SJCRH30 (cell line): ENCODE measurements at regions not wholly inside any gene's neighbourhood (a gene's known extent, or its start where the extent isn't known, plus 50 kb on each side); places are given as distances from the start of the nearest gene placed in this dataset.
"Not testable (repeated sequence)": the region's sequence is repeated elsewhere in the genome, so short reads cannot be mapped to it uniquely, and the experiment has no call there.

Experiments
- DNase-seq, 2 experiments: peaks; one replicate each; pipeline ENCODE4 v3.0.0-alpha.2; 2015 to 2020
- H3K27ac ChIP-seq: fragments of 250-450 bp; sonication (Bioruptor Pico); 2 replicates; pipeline ENCODE4 v1.5.1; 2020; ENCODE audit warnings: mild to moderate bottlenecking, moderate library complexity
- H3K27me3 ChIP-seq: fragments of 250-450 bp; sonication (Bioruptor Pico); 2 replicates; pipeline ENCODE4 v1.5.1; 2020; ENCODE audit warnings: mild to moderate bottlenecking, moderate library complexity
- H3K36me3 ChIP-seq: fragments of 250-450 bp; sonication (Bioruptor Pico); 2 replicates; pipeline ENCODE4 v1.5.1; 2020; ENCODE audit warnings: mild to moderate bottlenecking, moderate library complexity
- H3K4me1 ChIP-seq: fragments of 250-450 bp; sonication (Bioruptor Pico); 2 replicates; pipeline ENCODE4 v1.5.1; 2020; ENCODE audit warnings: mild to moderate bottlenecking, moderate library complexity
- H3K4me3 ChIP-seq: fragments of 250-450 bp; sonication (Bioruptor Pico); 2 replicates; pipeline ENCODE4 v1.5.1; 2020; ENCODE audit warnings: mild to moderate bottlenecking, moderate library complexity
- H3K9me3 ChIP-seq: fragments of 250-450 bp; sonication (Bioruptor Pico); replicated peaks from 2 replicates; pipeline ENCODE4 v1.5.1; 2020; ENCODE audit warnings: mild to moderate bottlenecking, moderate library complexity

DNA sequence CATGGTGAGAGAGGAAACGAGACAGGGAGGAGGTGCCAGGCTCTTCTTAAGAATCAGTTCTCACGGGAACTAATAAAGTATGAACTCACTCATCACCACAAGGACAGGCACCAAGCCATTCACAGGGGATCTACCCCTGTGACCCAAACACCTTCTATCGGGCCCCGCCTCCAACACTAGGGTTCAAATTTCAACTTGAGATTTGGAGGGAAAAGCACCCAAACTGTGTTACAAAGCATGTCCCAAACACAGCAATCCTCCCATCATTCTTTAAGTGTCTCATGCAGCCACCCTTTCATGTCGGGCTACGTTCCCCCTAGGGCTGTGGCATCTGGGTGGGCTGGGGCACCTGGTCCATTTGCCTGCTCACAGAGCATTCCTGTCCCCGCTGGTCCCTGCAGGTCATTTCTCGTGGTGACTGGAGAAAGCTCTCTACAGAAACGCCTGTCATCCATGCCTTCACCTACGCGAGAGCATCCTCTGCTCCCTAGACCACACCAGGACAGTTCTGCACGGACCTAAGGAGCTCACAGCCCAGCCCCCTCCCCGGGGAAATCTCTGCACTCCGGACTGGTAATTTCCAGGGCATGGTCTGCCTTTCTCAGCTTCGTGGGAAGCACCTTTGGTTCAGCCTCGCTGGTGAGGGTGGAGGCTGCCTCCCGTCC is 79.6 kb downstream of the TTLL2 start:
- DNase-seq, result no peak
- Histone ChIP-seq H3K4me1 (no peaks in the 10 kb centered on the region), H3K9me3 (no peaks in the 10 kb centered on the region), H3K4me3 (no peak overlapping the region), H3K27ac (no peak overlapping the region), H3K27me3 (no peaks in the 10 kb centered on the region; the same call in none of the 2 replicates), H3K36me3 (no peaks in the 10 kb centered on the region)

DNA sequence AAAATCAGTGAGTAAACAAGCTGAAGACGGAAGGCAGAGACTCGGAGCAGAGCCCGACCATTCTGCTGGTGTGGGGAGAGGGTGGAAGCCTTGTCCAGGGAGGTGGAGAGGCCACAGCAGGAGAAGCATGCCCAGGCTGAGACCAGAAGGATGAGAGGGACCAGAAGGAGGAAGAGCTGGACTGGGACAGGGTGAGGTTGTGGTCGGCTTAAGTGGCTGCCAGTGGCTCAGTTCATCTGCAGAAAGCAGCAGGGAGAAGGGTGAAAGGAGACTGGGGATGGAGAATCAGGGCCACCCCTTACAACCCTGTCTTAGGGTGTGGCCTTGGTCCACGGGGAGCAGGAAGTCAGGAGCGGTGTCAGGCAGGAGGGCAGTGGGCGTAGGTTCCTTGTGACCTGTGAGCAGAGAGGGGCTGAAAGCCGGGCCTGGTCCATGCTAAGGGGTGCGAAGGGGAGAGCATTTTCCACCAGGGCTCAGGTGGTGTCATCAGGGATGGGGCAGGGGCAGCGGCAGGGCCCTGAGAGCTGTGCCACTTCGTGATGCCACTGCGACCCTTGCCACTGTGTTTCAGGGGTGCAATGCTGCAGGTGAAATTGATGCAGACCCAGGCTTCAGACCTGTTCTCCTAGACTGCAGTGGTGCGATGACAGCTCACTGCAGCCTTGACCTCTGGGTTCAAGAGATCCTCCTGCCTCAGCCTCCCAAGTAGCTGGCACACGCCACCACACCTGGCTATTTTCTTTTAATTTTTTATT is 81.1 kb downstream of the TTLL2 start:
- Histone ChIP-seq H3K9me3 (no peaks in the 10 kb centered on the region), H3K36me3 (no peaks in the 10 kb centered on the region), H3K4me1 (no peaks in the 10 kb centered on the region), H3K27me3 (no peaks in the 10 kb centered on the region; the same call in none of the 2 replicates), H3K4me3 (no peak overlapping the region), H3K27ac (no peak overlapping the region)
- DNase-seq, result no peak

DNA sequence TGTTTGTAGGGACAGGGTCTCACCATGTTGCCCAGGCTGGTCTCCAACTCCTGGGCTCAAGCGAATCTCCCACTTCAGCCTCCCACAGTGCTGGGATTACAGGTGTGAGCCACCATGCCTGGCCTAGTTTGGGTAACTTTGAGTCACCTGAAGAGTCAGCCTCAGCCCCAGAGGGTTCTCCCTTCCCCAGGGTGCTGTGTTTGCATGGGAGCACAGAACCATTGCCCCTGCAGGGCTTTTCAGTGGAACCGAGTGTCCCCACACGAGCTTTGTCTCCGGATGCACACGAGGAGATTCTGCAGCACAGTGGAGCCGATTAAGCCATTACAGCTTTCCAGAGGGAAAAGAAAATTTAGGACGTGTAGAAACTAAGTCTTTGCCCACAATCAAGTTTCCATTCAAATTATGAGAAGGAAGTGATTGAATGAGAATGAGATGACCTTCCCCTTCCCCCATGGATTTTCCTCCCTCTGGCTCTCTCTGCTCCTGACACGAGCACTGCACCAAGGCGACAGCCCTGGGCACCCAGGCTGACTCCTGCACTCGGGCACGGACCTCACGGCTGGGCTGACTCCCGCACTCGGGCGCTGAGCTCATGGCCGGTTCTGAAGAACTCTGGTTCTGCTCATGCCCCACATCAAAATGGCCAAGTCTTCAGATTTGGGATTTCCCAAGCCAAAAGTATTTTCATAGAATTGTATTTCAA is 81.8 kb downstream of the TTLL2 start:
- H3K36me3 ChIP-seq, DNase-seq, H3K4me3 ChIP-seq, H3K9me3 ChIP-seq, H3K4me1 ChIP-seq, H3K27ac ChIP-seq, H3K27me3 ChIP-seq: not testable (repeated sequence)

DNA sequence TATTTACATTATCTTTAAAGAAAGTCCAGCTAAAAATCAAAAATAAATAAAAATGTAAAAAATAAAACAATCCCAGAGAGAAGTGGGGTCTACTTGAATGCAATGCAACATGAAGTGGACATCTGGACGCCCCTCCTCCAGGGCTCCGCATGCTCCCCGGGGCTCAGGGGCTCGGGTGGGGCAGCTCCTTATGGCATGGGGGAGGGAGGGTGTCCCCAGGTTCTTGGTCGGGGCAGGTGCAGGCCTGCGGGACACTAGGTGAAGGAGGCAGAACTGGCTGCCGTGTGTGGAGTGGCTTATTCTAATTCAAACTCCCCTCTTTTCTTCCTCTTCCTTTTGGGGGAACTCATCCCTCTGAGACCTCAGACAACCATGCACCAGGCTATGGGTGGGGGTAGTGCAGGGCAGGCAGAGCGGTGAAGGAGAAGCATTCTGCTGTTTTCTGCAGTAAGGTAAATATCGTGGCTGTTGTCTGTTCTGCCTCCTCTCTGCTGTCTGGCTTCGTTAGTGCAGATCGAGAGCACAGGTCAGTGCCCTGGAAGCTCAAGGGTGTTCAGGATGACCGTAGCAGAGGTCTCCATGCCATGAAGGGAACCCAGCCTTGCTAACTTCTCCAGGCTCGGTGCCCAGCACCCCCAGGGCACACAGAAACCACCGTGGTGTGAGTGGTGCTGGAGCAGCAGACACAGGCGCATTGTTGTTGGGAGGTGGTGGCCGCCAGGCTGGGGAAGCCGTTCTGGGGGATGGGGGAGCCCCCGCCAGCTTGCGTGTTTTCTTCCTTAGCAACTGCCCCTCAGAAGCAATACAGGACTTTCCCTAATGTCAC is 82.6 kb downstream of the TTLL2 start:
- no peak overlapping the region for H3K27ac ChIP-seq
- H3K36me3 ChIP-seq, result no peaks in the 10 kb centered on the region
- no peak overlapping the region for H3K4me3 ChIP-seq
- H3K27me3 ChIP-seq, result no peaks in the 10 kb centered on the region
- DNase-seq, result no peak
- no peaks in the 10 kb centered on the region for H3K9me3 ChIP-seq
- H3K4me1 ChIP-seq, result no peaks in the 10 kb centered on the region

DNA sequence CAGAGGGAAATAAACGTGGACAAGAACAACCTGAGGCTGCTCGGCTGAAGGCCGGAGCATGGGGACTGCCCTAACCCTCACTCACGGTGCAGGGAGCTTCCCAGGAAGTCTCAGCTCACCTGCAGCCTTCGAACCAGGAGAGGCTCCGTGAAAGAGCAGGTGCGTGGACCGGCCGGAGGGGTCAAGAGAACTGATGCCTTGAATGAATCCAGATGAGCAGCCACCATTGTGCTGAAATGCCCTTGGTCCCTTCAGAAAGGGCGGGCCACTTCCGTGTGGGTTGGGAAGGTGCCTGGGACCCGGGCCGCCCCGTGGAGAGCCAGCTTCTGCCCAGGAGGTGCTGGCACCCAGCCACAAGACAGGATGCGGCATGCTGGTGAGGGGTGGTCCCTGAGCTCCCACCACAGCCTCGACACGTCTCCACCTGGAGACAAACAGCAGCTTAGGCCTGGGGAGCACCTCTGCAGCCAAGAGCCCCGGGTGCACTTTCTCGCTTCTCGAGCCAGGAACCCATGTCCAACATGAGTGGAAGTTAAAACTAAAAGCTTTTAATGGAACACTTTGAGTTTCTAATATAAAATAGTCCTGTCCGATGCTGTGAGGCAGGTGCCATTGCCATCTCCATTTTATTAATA is 83.5 kb downstream of the TTLL2 start:
- Histone ChIP-seq H3K4me1 (no peaks in the 10 kb centered on the region), H3K27ac (no peak overlapping the region), H3K9me3 (no peaks in the 10 kb centered on the region), H3K4me3 (no peak overlapping the region), H3K27me3 (no peaks in the 10 kb centered on the region), H3K36me3 (no peaks in the 10 kb centered on the region)
- no peak for DNase-seq

DNA sequence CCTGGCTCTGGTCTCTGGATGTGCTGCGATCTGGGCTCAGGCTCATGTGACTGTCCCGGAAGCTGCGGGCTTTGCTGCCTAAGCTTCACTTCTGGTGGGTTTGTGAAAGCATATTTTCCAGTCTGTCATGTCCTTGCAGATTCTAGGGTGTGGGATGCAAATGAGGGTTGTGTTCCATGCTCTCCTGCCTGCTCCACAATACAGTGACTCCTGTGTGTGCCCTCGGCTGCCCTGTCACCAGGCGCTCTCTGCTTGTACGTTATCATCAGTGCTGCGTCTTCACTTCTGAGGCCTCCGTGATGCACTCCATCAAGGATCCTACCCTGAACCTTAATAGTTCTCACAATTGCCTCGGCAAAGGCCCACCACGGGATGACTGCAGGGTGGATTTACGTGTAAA is 84.2 kb downstream of the TTLL2 start:
- no peaks in the 10 kb centered on the region for H3K27me3 ChIP-seq
- no peaks in the 10 kb centered on the region for H3K36me3 ChIP-seq
- H3K4me3 ChIP-seq, result no peak overlapping the region
- no peak for DNase-seq
- H3K27ac ChIP-seq, result no peak overlapping the region
- no peaks in the 10 kb centered on the region for H3K4me1 ChIP-seq
- H3K9me3 ChIP-seq, result no peaks in the 10 kb centered on the region

DNA sequence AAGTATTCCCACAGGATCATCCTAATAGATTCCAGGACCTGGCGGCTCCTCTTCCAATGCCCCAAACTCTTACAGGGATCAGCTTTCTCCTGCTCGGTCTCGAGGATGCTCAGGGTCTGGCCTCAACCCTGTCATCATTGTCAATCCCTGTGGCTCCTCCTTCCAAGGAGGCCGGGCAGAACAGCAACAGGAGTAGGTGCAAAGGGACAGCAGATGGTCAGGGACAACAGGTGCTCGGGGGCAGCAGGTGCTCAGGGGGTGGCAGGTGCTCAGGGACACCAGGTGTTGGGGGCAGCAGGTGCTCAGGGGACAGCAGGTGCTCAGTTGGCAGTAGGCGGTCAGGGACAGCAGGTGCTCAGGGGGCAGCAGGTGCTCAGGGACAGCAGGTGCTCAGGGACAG is 84.8 kb downstream of the TTLL2 start:
- Histone ChIP-seq H3K4me3 (no peak overlapping the region), H3K27me3 (no peaks in the 10 kb centered on the region; the same call in 1 of the 2 replicates), H3K9me3 (no peaks in the 10 kb centered on the region), H3K4me1 (no peaks in the 10 kb centered on the region), H3K27ac (no peak overlapping the region), H3K36me3 (no peaks in the 10 kb centered on the region)
- DNase-seq, result no peak

DNA sequence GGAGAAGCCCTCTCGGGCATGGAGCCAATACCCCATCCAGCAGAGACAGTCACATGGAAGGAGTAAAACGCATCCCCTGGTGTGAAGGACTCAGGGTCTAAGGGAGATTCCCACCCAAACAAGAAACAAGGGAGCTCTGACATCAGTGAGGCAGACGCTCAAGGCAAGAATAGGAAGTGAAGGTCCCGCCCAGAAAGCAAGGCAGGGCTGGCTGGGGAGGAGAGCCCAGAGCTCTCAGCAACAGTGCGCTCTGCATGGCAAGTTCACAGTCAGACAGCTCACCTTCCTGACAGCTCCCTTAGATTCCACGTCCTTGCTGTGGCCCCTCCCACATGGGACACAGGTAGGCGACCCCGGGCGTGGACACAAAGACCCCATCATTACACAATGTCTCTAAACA is 85.6 kb downstream of the TTLL2 start:
- DNase-seq, result no peak
- no peak overlapping the region for H3K27ac ChIP-seq
- no peaks in the 10 kb centered on the region for H3K9me3 ChIP-seq
- H3K27me3 ChIP-seq, result no peaks in the 10 kb centered on the region; the same call in 1 of the 2 replicates
- no peaks in the 10 kb centered on the region for H3K36me3 ChIP-seq
- H3K4me3 ChIP-seq, result no peak overlapping the region
- no peaks in the 10 kb centered on the region for H3K4me1 ChIP-seq

DNA sequence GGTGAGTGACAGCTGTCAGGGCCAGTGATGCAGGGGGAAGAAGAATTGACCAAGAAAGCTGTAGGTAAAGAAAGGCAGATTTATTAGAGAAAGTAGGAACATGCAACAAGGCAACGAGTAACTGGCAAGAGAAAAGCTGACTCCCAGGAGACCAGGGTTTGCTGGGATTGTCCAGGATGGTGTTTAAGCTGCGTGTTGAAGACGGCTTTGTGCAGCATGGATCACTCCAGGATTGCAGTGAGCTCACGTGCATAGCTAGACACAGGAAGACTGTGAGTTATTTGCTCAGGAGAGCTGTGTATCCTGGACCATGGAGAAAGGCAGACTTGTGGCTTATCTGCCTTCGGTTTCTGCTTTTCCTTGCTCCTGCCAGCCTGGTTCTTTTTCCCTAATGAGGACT is 87.6 kb downstream of the TTLL2 start:
- Histone ChIP-seq H3K27ac (no peak overlapping the region), H3K4me3 (no peak overlapping the region), H3K9me3 (no peaks in the 10 kb centered on the region; the same call in 1 of the 2 replicates), H3K27me3 (no peaks in the 10 kb centered on the region; the same call in 1 of the 2 replicates), H3K4me1 (no peaks in the 10 kb centered on the region), H3K36me3 (no peaks in the 10 kb centered on the region)
- DNase-seq, result no peak

DNA sequence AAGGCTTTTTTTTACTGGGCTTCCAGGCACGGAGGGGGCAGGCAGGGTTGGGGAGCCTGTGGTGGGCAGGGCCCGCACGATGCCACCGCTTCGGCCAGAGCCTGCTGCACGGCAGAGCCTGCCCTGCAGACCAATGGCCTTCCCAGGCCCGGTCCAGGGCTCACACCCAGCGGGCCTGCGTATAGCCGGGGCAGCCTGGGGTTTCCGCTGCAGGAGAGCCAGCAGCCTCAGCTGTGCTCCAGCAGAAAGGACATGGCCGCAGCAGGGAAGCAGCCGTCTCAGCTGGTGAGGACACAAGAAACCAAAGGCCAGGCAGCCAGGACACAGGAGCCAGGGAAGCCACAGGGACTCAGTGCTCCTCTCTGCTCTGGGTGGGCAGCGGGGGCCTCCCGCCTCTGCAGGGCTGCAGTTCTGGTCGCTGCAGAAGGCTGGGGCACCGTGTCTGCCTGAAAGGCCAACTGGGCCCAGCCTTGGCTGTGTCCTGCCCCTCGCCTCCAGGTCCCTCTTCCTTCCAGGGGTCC is 90.6 kb downstream of the TTLL2 start:
- no peak overlapping the region for H3K27ac ChIP-seq
- H3K27me3 ChIP-seq, result peaks cover 10% of the 10 kb centered on the region
- no peak for DNase-seq
- H3K4me3 ChIP-seq, result no peak overlapping the region
- H3K9me3 ChIP-seq, result no peaks in the 10 kb centered on the region; the same call in 1 of the 2 replicates
- no peaks in the 10 kb centered on the region for H3K36me3 ChIP-seq
- H3K4me1 ChIP-seq, result no peaks in the 10 kb centered on the region

DNA sequence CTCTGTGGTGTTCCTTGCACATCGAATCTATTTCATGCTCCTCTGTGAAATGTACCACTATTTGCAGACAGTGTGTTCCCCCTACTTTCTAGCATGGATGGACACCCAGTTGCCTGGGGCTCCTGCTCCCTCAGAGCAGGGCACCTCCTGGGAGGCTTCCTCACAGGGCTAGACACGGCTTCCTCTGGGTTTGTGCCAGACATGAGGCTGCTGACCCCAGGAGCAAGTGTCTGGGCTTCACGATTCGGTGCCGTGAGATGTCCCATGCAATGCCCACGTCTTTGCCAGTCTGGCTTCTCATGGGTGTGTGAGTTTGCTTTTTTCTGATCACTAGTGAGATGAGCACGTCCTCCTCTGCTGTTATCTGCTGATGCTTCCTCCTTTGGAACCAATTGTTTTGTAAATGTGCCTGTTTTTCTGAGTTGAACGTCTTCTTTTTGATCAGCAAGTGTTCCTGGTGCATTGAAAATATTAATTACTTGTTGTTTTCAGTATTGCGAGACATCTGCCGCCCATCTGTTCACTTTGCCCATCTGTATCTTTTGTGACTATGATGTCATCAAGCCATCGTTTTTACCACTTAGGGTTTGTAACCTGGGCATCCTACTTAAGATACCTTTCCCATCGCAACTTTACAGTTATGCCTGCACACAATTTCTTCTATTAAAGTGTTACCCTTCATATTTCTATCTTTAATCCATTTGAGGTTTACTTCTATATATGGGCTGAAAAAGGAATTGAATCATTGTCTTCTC is 92.0 kb downstream of the TTLL2 start:
- DNase-seq, result no peak
- no peaks in the 10 kb centered on the region; the same call in 1 of the 2 replicates for H3K4me1 ChIP-seq
- H3K27ac ChIP-seq, result no peak overlapping the region

DNA sequence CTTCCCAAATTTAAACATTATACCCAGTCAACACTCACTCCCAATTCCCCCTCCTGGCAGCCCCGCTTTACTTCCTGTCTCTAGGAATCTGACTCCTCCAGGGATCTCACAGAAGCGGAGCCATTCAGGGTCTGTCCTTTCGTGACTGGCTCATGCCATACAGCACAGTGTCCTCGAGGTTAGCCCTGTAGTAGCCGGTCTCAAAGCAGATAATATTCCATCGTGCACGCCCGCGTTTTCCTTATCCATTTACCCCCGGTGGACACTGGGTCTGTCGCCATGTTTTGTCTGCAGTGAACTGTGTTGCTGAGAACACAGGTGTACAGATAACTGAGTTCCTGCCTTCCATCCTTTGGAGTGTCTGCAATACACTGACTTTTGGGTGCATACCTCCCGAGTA is 95.3 kb downstream of the TTLL2 start:
- Histone ChIP-seq H3K36me3 (no peaks in the 10 kb centered on the region), H3K9me3 (no peaks in the 10 kb centered on the region; the same call in 1 of the 2 replicates), H3K4me1 (no peaks in the 10 kb centered on the region; the same call in 1 of the 2 replicates), H3K4me3 (no peak overlapping the region), H3K27me3 (peaks cover 18% of the 10 kb centered on the region; the same call in 1 of the 2 replicates), H3K27ac (no peak overlapping the region)
- no peak for DNase-seq

More for the DNA sequence above, 92.0 kb downstream of the TTLL2 start:
- H3K4me3 ChIP-seq, result no peak overlapping the region
- H3K9me3 ChIP-seq, result no peaks in the 10 kb centered on the region; the same call in 1 of the 2 replicates
- no peaks in the 10 kb centered on the region for H3K36me3 ChIP-seq
- H3K27me3 ChIP-seq, result peaks cover 18% of the 10 kb centered on the region
